ENCODE measurements at regions not wholly inside any gene's neighbourhood (a gene's known extent, or its start where the extent isn't known, plus 50 kb on each side); places are given as distances from the start of the nearest gene placed in this dataset.
"Not testable (repeated sequence)": the region's sequence is repeated elsewhere in the genome, so short reads cannot be mapped to it uniquely, and the experiment has no call there.

DNA sequence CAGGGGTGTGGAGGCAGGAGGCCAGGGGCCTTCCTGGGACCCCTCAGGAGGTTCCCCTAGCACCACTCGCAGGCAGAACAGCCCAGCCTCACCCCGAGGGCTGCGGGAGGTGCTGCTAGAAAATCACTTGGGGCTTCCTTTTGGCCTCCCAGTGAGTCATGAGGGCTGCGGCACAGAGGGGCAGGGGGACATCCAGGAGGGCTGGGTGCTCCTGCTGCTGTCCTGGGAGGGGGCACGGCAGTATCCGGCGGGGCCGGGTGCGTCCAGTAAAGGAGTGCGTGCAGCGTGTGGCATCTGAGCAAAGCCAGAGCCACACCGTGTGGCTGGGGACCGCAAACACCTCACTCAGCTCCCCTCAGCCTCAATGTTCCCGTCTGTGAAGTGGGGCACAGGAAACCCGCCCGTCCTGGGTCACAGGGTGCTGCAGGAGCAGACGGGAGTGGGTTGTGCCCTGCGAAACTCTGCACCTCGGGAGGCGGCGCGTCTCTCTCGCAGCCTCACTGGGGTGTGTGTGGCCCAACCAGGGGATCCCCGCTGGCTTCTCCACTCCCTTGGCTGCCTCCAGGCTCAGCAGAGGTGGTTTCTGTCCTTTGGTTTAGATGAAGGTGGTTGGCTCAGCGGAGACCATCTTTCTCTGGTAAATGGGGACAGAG, 117.3 kb upstream of the ZNF469 start:
- Histone ChIP-seq H3K27ac (peak overlapping the region; percentile 53; the same call in 1 of the 2 replicates), H3K4me1 (replicated peaks) (peaks cover 15% of the 10 kb centered on the region)
- H3K9me3 ChIP-seq (replicated peaks); DNase-seq (ENCODE audit: low read depth in 1 of 2, low spot score in 2 of 2); H3K27me3 ChIP-seq (replicated peaks); H3K36me3 ChIP-seq; H3K4me3 ChIP-seq: not testable (repeated sequence)

- DNase-seq (ENCODE audit: low read depth in 1 of 2, low spot score in 2 of 2); H3K4me3 ChIP-seq; H3K9me3 ChIP-seq (replicated peaks); H3K27ac ChIP-seq; H3K36me3 ChIP-seq; H3K27me3 ChIP-seq (replicated peaks): not testable (repeated sequence)
- H3K4me1 ChIP-seq (replicated peaks) = peaks cover 15% of the 10 kb centered on the region
Observed at GRCh38 chr16:88266036-88266435, 116.7 kb upstream of the ZNF469 start.

DNA sequence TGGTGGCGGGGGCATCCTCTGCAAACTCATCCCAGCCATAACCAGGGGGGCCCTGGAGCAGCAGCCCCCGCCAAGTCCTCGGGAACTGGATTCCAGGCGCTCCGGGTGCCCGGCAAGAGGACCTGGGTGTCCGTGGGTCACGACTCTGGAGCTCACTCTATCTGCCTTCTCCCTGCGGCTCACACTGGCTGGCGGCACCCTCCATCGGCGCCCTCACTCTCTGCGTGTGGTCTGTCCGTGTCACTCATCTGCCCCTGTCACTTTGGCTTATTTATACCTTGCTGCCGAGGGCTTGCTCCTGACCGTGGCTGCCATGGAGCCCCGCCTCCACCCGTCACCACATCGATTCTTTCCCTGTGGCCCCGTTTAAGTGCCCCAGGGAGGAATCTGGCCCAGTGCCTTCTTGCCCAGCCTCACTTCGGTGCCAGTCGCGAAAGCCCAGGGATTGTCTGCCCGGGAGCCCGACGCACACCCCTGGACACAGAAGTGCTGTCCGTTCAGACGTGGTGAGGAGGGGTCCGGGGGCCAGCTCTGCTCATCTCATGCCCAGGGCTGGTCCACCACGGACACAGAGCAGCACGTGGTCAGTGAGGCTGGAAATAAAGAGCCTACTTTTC, 115.7 kb upstream of the ZNF469 start:
- DNase-seq (ENCODE audit: low read depth in 1 of 2, low spot score in 2 of 2); H3K27ac ChIP-seq; H3K9me3 ChIP-seq (replicated peaks); H3K36me3 ChIP-seq; H3K27me3 ChIP-seq (replicated peaks); H3K4me3 ChIP-seq: not testable (repeated sequence)
- H3K4me1 ChIP-seq (replicated peaks) = peaks cover 14% of the 10 kb centered on the region

GRCh38 chr16:88268186-88268970, 114.4 kb upstream of the ZNF469 start:
- not testable (repeated sequence) for H3K4me3 ChIP-seq; H3K27ac ChIP-seq; H3K9me3 ChIP-seq (replicated peaks); DNase-seq (ENCODE audit: low read depth in 1 of 2, low spot score in 2 of 2); H3K27me3 ChIP-seq (replicated peaks); H3K36me3 ChIP-seq; H3K4me1 ChIP-seq (replicated peaks)

DNA sequence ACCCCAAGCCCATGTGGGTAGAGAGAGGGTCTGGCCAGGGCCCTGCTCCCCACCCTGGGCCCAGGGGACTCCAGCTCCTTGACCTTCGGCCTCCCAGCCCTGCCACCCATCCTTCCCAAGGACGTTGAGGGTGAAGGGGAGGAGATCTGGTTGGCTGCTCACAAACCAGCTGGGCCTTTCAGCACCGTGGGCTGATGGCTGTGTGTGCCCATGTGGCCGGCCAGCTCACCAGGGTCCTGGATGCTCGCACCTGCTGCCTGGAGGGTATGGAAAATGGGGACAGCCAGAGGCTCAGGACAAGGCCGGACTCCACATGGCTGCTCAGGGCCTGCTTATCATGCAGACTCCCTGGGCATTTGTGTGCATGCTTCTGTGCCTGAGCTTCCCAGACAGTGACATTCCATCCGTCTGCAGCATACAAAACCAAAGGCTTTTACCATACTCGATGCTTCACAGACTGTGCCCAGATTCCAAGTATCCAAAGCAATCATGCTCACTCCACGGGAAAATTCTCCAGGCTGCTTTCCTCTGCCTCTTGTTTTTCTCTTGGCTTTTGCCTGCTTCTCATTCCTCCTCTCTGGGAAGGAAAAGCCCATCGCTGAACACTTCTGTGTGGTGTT, 112.5 kb upstream of the ZNF469 start:
- H3K9me3 ChIP-seq (replicated peaks); DNase-seq (ENCODE audit: low read depth in 1 of 2, low spot score in 2 of 2); H3K27me3 ChIP-seq (replicated peaks); H3K27ac ChIP-seq; H3K4me1 ChIP-seq (replicated peaks); H3K4me3 ChIP-seq; H3K36me3 ChIP-seq: not testable (repeated sequence)

- not testable (repeated sequence) for H3K27me3 ChIP-seq (replicated peaks); DNase-seq (ENCODE audit: low read depth in 1 of 2, low spot score in 2 of 2); H3K27ac ChIP-seq; H3K4me3 ChIP-seq; H3K36me3 ChIP-seq; H3K9me3 ChIP-seq (replicated peaks); H3K4me1 ChIP-seq (replicated peaks)
Observed at GRCh38 chr16:88271296-88271695, 111.5 kb upstream of the ZNF469 start.

DNA sequence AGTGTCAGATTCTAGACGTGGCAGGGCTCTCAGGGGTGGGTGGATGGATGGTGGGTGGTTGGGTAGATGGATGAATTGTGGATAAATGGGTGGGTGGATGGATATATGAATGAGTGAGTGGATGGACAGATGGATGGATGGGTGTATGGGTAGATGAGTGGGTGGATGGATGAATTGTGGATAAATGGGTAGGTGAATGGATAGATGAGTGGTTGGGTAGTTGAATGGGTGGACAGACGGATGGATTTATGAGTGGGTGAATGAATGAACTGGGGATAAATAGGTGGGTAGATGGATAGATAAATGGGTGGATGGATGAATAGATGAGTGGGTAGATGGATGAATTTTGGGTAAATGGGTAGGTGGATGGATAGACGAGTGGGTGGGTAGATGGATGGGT, 111.0 kb upstream of the ZNF469 start:
- H3K36me3 ChIP-seq; H3K9me3 ChIP-seq (replicated peaks); H3K27me3 ChIP-seq (replicated peaks); H3K4me3 ChIP-seq; H3K4me1 ChIP-seq (replicated peaks); H3K27ac ChIP-seq; DNase-seq (ENCODE audit: low read depth in 1 of 2, low spot score in 2 of 2): not testable (repeated sequence)

DNA sequence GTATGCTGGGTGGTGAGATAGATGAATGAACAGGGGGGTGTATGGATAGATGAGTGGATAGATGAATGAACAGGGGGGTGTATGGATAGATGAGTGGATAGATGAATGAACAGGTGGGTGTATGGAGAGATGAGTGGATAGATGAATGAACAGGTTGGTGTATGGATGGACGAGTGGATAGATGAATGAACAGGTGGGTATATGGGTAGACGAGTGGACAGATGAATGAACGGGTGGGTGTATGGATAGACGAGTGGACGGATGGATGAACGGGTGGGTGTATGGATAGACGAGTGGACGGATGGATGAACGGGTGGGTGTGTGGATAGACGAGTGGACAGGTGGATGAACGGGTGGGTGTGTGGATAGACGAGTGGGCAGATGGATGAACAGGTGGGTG, 110.3 kb upstream of the ZNF469 start:
- H3K36me3 ChIP-seq; H3K27ac ChIP-seq; H3K27me3 ChIP-seq (replicated peaks); DNase-seq (ENCODE audit: low read depth in 1 of 2, low spot score in 2 of 2); H3K9me3 ChIP-seq (replicated peaks); H3K4me1 ChIP-seq (replicated peaks); H3K4me3 ChIP-seq: not testable (repeated sequence)

GRCh38 chr16:88274126-88274750, 108.5 kb upstream of the ZNF469 start:
- not testable (repeated sequence) for DNase-seq (ENCODE audit: low read depth in 1 of 2, low spot score in 2 of 2); H3K4me1 ChIP-seq (replicated peaks); H3K9me3 ChIP-seq (replicated peaks); H3K27ac ChIP-seq; H3K4me3 ChIP-seq; H3K36me3 ChIP-seq; H3K27me3 ChIP-seq (replicated peaks)

- no peaks in the 10 kb centered on the region for H3K4me1 ChIP-seq (replicated peaks)
- H3K9me3 ChIP-seq (replicated peaks) = no peaks in the 10 kb centered on the region
- H3K4me3 ChIP-seq = no peak overlapping the region
Observed at GRCh38 chr16:88274847-88275246, 107.9 kb upstream of the ZNF469 start.

GRCh38 chr16:88275336-88276122, 107.2 kb upstream of the ZNF469 start:
- not testable (repeated sequence) for H3K36me3 ChIP-seq; DNase-seq (ENCODE audit: low read depth in 1 of 2, low spot score in 2 of 2); H3K4me3 ChIP-seq; H3K4me1 ChIP-seq (replicated peaks); H3K27ac ChIP-seq; H3K9me3 ChIP-seq (replicated peaks); H3K27me3 ChIP-seq (replicated peaks)

More at GRCh38 chr16:88274847-88275246, 107.9 kb upstream of the ZNF469 start:
- H3K36me3 ChIP-seq = no peaks in the 10 kb centered on the region
- no peak overlapping the region for H3K27ac ChIP-seq
- no peaks in the 10 kb centered on the region for H3K27me3 ChIP-seq (replicated peaks)
- DNase-seq (ENCODE audit: low read depth in 1 of 2, low spot score in 2 of 2) = no peak

- H3K36me3 ChIP-seq; H3K27me3 ChIP-seq (replicated peaks); H3K4me3 ChIP-seq; DNase-seq (ENCODE audit: low read depth in 1 of 2, low spot score in 2 of 2); H3K4me1 ChIP-seq (replicated peaks); H3K9me3 ChIP-seq (replicated peaks); H3K27ac ChIP-seq: not testable (repeated sequence)
Observed at GRCh38 chr16:88276123-88276588, 106.6 kb upstream of the ZNF469 start.

GRCh38 chr16:88276591-88276990, 106.2 kb upstream of the ZNF469 start:
- no peaks in the 10 kb centered on the region for H3K9me3 ChIP-seq (replicated peaks)
- H3K27ac ChIP-seq = no peak overlapping the region
- H3K4me3 ChIP-seq = no peak overlapping the region
- no peaks in the 10 kb centered on the region for H3K4me1 ChIP-seq (replicated peaks)
- H3K27me3 ChIP-seq (replicated peaks) = no peaks in the 10 kb centered on the region
- no peaks in the 10 kb centered on the region for H3K36me3 ChIP-seq
- no peak for DNase-seq (ENCODE audit: low read depth in 1 of 2, low spot score in 2 of 2)

All from SJSA1 (cell line).